K562 (cell line): ENCODE measurements at regions not wholly inside any gene's neighbourhood (a gene's known extent, or its start where the extent isn't known, plus 50 kb on each side); places are given as distances from the start of the nearest gene placed in this dataset.

Source experiments
- ATAC-seq: fragments of 200-7000 bp; cut with Tn5 transposase; 3 replicates; pipeline ENCODE4 v1.9.1; 2020; ENCODE audit warnings: moderate library complexity
- BruUV-seq: library from RNA; stranded (reverse); fragments of 400-500 nt; replicated peaks from 2 replicates; lab custom pipeline; 2021; lab: Mats Ljungman, UMichigan
- CTCF ChIA-PET: fragments of 300-600 bp; formaldehyde crosslinking; extraction: SDS; loops from one replicate; lab custom pipeline; 2021; ENCODE audit warnings: low intra/inter-chr PET ratio; lab: Yijun Ruan, JAX
- POLR2A ChIA-PET: fragments of 300-600, 350-650 bp; sonication (Branson Sonifier 250); formaldehyde crosslinking; extraction: SDS; loops from one replicate; lab custom pipeline; 2021; ENCODE audit warnings: antibody characterized with exemption, inconsistent platforms; lab: Yijun Ruan, JAX
- DNase-seq, 4 experiments: peaks; one replicate each; pipeline versions ENCODE4 v3.0.0 to v3.0.0-alpha.2; 2011 to 2018; ENCODE audit warnings: low spot score in 3 of 4, mixed read lengths in 3 of 4; ENCODE audit errors: extremely low read depth in 1 of 4
- FAIRE-seq: peaks from 2 replicates; lab custom pipeline; 2011; peaks lifted over from hg19 to GRCh38; lab: Jason Lieb, UNC
- H2AFZ ChIP-seq: 2 replicates; pipeline ENCODE4 v1.6.0; 2011; ENCODE audit warnings: low read depth, low read length, control low read depth, inconsistent platforms
- H3K27ac ChIP-seq: fragments of 200-600 bp; 3 replicates; pipeline ENCODE4 v1.8.0; 2011; ENCODE audit warnings: low read depth, mild to moderate bottlenecking, control low read depth, inconsistent platforms, low read length, moderate library complexity, mixed read lengths; ENCODE audit errors: extremely low read depth
- H3K27me3 ChIP-seq, 2 experiments: fragments of 300-600 bp in 1 of 2; 2 replicates in 1 of 2; 3 replicates in 1 of 2; pipeline versions ENCODE4 v1.6.0 to v1.8.0; 2011; ENCODE audit warnings: inconsistent platforms in 2 of 2, low read length in 2 of 2, mild to moderate bottlenecking in 1 of 2, mixed read lengths in 1 of 2, moderate library complexity in 1 of 2; ENCODE audit not compliant: control insufficient read depth in 2 of 2, insufficient read depth in 2 of 2
- H3K36me3 ChIP-seq: fragments of 300-600 bp; 3 replicates; pipeline ENCODE4 v1.8.0; 2011; ENCODE audit warnings: mild to moderate bottlenecking, low read length, inconsistent platforms; ENCODE audit not compliant: control insufficient read depth, insufficient read depth
- H3K4me1 ChIP-seq, 2 experiments: fragments of 200-600 bp in 1 of 2; replicated peaks in 1 of 2; 2 replicates in 1 of 2; 3 replicates in 1 of 2; pipeline versions ENCODE4 v1.5.1 to v1.8.0; 2011; ENCODE audit warnings: inconsistent platforms in 2 of 2, low read length in 2 of 2, mild to moderate bottlenecking in 1 of 2, mixed read lengths in 1 of 2, moderate library complexity in 1 of 2; ENCODE audit not compliant: control insufficient read depth in 2 of 2, insufficient read depth in 2 of 2
- H3K4me2 ChIP-seq: 2 replicates; pipeline ENCODE4 v1.6.1; 2011; ENCODE audit warnings: low read length, control low read depth, inconsistent platforms, mixed read lengths; ENCODE audit not compliant: insufficient read depth
- H3K4me3 ChIP-seq: fragments of 200-600 bp; sonication (generic), shearing (Covaris generic); 2 replicates; pipeline ENCODE4 v1.5.1; 2016; ENCODE audit warnings: control low read depth, inconsistent platforms
- H3K79me2 ChIP-seq: fragments of 200-600 bp; 3 replicates; pipeline ENCODE4 v1.8.0; 2011; ENCODE audit warnings: low read length, inconsistent platforms; ENCODE audit not compliant: control insufficient read depth, insufficient read depth
- H3K9ac ChIP-seq, 2 experiments: 2 replicates each; pipeline versions ENCODE4 v1.6.0 to v1.6.1; 2011; ENCODE audit warnings: low read depth in 2 of 2, low read length in 2 of 2, control low read depth in 1 of 2, inconsistent platforms in 1 of 2, mild to moderate bottlenecking in 1 of 2, mixed read lengths in 1 of 2; ENCODE audit not compliant: insufficient read depth in 1 of 2
- H3K9me1 ChIP-seq: one replicate; pipeline ENCODE4 v1.6.0; 2011; ENCODE audit warnings: inconsistent platforms, mild to moderate bottlenecking, low read length, moderate library complexity; ENCODE audit not compliant: control insufficient read depth, insufficient read depth
- H3K9me3 ChIP-seq: replicated peaks from 2 replicates; pipeline ENCODE4 v1.5.1; 2011; ENCODE audit warnings: low read depth, low read length, inconsistent platforms; ENCODE audit not compliant: control insufficient read depth, insufficient read depth
- H4K20me1 ChIP-seq: replicated peaks from 2 replicates; pipeline ENCODE4 v1.6.1; 2011; ENCODE audit warnings: low read length, inconsistent platforms, mixed read lengths; ENCODE audit not compliant: control insufficient read depth, insufficient read depth
- FOS ChIP-seq: IDR thresholded peaks from 3 replicates; pipeline ENCODE4 v1.6.1; 2011; ENCODE audit not compliant: insufficient read length; ENCODE audit errors: extremely low read depth
- ZC3H4 ChIP-seq: sonication (generic); formaldehyde crosslinking; IDR thresholded peaks from 2 replicates; pipeline ENCODE4 v1.9.0; 2021; ENCODE audit warnings: missing genetic modification reagents, borderline replicate concordance
- WGBS: fragments of 100-300 bp; shearing (Covaris generic); methylation state at CpG from one replicate; pipeline ENCODE4 v1.1.6; 2016; ENCODE audit warnings: low coverage, mixed read lengths; ENCODE audit not compliant: insufficient coverage; ENCODE audit errors: missing lambda C conversion rate; 5-methylcytosine and 5-hydroxymethylcytosine counted together
- in situ Hi-C: fragments of 300-500 bp; cut with MboI; formaldehyde crosslinking; loops from 4 replicates; pipeline ENCODE4 v1.15.0; 2018; ENCODE audit warnings: inconsistent platforms, mixed read lengths
- intact Hi-C: fragments of 100-400 bp; cut with micrococcal nuclease; formaldehyde crosslinking; loops from 2 replicates; pipeline ENCODE4 v1.14.2; 2022
- TF ChIP-seq, protein P1 (sequence below): fragments of 250-450 bp; sonication (Bioruptor Pico); IDR thresholded peaks from 2 replicates; pipeline ENCODE4 v1.4.0; 2020; ENCODE audit warnings: mild to moderate bottlenecking, moderate library complexity
- TF ChIP-seq, protein P2 (sequence below): fragments of 450-650 bp; formaldehyde crosslinking; IDR thresholded peaks from 2 replicates; pipeline ENCODE4 v1.4.0; 2022; ENCODE audit warnings: missing genetic modification characterization
- TF ChIP-seq, protein P3 (sequence below), 2 experiments: fragments of 450-650 bp in 1 of 2; sonication (generic) in 1 of 2; formaldehyde crosslinking; conservative IDR thresholded peaks; 2 replicates each; pipeline versions ENCODE4 v1.4.0 to v1.8.1; 2020 to 2022; ENCODE audit warnings: mild to moderate bottlenecking in 1 of 2, missing genetic modification reagents in 1 of 2

DNA sequence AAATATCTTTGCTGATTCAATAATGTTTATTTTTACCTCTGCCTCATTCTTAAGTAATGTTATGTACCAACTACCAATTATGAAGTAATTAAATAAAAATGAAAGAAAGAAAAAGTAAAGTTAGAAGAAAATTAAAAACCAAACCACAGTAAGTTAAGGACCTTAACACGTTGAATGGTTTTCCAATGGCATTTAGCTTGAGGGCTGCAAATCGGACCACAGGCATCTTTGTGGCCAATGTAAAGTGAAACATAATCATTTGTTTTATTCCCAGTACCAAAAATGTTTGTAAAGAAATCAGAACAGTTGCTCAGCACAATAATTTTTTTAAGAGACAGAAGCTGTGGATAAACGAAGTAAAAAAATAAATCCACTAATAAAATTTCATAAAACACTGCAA is 1455.5 kb upstream of the ZEB2 start (continued):
- TF ChIP-seq, protein P1, sequence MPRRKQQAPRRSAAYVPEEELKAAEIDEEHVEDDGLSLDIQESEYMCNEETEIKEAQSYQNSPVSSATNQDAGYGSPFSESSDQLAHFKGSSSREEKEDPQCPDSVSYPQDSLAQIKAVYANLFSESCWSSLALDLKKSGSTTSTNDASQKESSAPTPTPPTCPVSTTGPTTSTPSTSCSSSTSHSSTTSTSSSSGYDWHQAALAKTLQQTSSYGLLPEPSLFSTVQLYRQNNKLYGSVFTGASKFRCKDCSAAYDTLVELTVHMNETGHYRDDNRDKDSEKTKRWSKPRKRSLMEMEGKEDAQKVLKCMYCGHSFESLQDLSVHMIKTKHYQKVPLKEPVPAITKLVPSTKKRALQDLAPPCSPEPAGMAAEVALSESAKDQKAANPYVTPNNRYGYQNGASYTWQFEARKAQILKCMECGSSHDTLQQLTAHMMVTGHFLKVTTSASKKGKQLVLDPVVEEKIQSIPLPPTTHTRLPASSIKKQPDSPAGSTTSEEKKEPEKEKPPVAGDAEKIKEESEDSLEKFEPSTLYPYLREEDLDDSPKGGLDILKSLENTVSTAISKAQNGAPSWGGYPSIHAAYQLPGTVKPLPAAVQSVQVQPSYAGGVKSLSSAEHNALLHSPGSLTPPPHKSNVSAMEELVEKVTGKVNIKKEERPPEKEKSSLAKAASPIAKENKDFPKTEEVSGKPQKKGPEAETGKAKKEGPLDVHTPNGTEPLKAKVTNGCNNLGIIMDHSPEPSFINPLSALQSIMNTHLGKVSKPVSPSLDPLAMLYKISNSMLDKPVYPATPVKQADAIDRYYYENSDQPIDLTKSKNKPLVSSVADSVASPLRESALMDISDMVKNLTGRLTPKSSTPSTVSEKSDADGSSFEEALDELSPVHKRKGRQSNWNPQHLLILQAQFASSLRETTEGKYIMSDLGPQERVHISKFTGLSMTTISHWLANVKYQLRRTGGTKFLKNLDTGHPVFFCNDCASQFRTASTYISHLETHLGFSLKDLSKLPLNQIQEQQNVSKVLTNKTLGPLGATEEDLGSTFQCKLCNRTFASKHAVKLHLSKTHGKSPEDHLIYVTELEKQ, result no peak
- TF ChIP-seq, protein P2, sequence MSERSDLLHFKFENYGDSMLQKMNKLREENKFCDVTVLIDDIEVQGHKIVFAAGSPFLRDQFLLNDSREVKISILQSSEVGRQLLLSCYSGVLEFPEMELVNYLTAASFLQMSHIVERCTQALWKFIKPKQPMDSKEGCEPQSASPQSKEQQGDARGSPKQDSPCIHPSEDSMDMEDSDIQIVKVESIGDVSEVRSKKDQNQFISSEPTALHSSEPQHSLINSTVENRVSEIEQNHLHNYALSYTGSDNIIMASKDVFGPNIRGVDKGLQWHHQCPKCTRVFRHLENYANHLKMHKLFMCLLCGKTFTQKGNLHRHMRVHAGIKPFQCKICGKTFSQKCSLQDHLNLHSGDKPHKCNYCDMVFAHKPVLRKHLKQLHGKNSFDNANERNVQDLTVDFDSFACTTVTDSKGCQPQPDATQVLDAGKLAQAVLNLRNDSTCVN, result no peak
- TF ChIP-seq, protein P3, sequence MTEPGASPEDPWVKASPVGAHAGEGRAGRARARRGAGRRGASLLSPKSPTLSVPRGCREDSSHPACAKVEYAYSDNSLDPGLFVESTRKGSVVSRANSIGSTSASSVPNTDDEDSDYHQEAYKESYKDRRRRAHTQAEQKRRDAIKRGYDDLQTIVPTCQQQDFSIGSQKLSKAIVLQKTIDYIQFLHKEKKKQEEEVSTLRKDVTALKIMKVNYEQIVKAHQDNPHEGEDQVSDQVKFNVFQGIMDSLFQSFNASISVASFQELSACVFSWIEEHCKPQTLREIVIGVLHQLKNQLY (CRISPR knock-in tag; conservative IDR thresholded peaks at IDR 0.05), result no peak
- TF ChIP-seq, all 486 proteins: peak for 0

DNA sequence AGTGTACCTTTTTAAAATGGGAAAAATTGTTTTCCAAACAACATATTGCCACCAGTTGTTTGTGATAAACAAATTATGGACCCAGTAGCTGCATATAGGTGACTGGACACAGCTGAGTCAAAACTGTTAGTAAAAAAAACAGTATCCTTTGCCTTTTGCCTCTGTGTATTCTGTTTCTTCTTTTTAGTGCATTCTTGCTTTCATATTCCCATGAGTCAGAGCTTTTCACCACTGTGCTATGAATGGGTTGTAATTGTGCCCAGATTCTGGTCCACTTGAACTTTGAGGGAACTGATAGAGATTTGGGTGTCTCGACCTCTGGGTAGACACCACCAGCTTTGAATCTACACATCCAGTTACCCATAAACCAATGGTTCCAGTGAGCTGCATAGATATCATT is 1441.9 kb upstream of the ZEB2 start:
- DNase-seq (no peak), FAIRE-seq (no peak), ATAC-seq (no peak)
- Histone ChIP-seq H3K27me3 (no peaks in the 10 kb centered on the region), H2AFZ (no peak overlapping the region), H3K36me3 (no peaks in the 10 kb centered on the region), H3K9me1 (no peaks in the 10 kb centered on the region), H3K4me3 (no peak overlapping the region), H3K9ac (no peak overlapping the region), H3K27ac (no peak overlapping the region), H3K4me2 (no peak overlapping the region), H3K79me2 (no peaks in the 10 kb centered on the region), H3K4me1 (no peaks in the 10 kb centered on the region), H3K9me3 (peaks cover 4% of the 10 kb centered on the region; the same call in 1 of the 2 replicates), H4K20me1 (no peaks in the 10 kb centered on the region)
- BruUV-seq, result no TSS peak
- ChIA-PET CTCF (no interaction called here), POLR2A (no interaction called here)
- WGBS, result 0% methylated on average over 1 of the region's 1 CpG
- in situ Hi-C loops (no loop called here), intact Hi-C loops (no loop called here)
- TF ChIP-seq, protein P2, result no peak
- TF ChIP-seq ZC3H4 (CRISPR knock-in tag) (no peak), FOS (no peak)
